ENCODE measurements at regions not wholly inside any gene's neighbourhood (a gene's known extent, or its start where the extent isn't known, plus 50 kb on each side); places are given as distances from the start of the nearest gene placed in this dataset.

- TF ChIP-seq FOXM1 (IDR thresholded peaks at IDR 0.05; ENCODE audit: borderline replicate concordance) = no peak
- CTCF ChIA-PET = no interaction called here
- DNase-seq (ENCODE audit: extremely low spot score) = no peak
- POLR2A ChIA-PET = no interaction called here
These were observed 63.0 kb upstream of the SOX1 start for GRCh38 chr13:112003941-112004340.

GRCh38 chr13:112005925-112006324 lies 61.0 kb upstream of the SOX1 start:
- CTCF ChIA-PET = no interaction called here
- POLR2A ChIA-PET = no interaction called here
- DNase-seq (ENCODE audit: extremely low spot score) = no peak
- TF ChIP-seq TARDBP (IDR thresholded peaks at IDR 0.05) (no peak), FOXK2 (IDR thresholded peaks at IDR 0.05) (no peak), L3MBTL2 (conservative IDR thresholded peaks at IDR 0.05) (no peak), SUZ12 (IDR thresholded peaks at IDR 0.05) (no peak), ELF4 (IDR thresholded peaks at IDR 0.05) (no peak), PKNOX1 (IDR thresholded peaks at IDR 0.05) (no peak), LEF1 (IDR thresholded peaks at IDR 0.05; ENCODE audit: borderline replicate concordance) (no peak), ARNT (IDR thresholded peaks at IDR 0.05) (no peak)

DNA sequence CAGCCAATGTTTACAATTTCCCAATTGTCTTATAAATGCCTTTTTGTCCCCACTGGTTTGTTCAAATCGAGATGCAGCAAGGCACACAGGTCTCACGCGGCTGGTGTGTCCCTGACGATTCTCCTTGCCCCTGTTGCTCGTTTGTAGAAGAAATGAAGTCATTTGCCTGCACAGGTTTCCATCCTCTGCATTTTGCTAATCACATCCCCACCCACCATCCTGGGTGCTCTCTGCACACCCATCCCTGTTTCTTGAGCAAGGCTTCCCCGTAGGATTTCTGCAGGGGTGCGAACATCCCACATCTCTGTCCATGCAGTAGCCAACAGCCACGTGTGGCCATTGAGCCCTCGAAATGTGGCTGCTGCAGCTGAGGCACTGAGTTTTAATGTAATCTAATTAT lies 59.8 kb upstream of the SOX1 start:
- CTCF ChIA-PET = no interaction called here
- TF ChIP-seq BHLHE40 (IDR thresholded peaks at IDR 0.05; ENCODE audit: borderline replicate concordance) = no peak
- TF ChIP-seq L3MBTL2 (conservative IDR thresholded peaks at IDR 0.05) = no peak
- no peak for TF ChIP-seq LEF1 (IDR thresholded peaks at IDR 0.05; ENCODE audit: borderline replicate concordance)
- TF ChIP-seq FOXM1 (IDR thresholded peaks at IDR 0.05; ENCODE audit: borderline replicate concordance) = no peak
- no peak for TF ChIP-seq NFRKB (IDR thresholded peaks at IDR 0.05)
- TF ChIP-seq CTBP1 (IDR thresholded peaks at IDR 0.05; ENCODE audit: borderline replicate concordance) = no peak
- no peak for DNase-seq (ENCODE audit: extremely low spot score)
- POLR2A ChIA-PET = no interaction called here

DNA sequence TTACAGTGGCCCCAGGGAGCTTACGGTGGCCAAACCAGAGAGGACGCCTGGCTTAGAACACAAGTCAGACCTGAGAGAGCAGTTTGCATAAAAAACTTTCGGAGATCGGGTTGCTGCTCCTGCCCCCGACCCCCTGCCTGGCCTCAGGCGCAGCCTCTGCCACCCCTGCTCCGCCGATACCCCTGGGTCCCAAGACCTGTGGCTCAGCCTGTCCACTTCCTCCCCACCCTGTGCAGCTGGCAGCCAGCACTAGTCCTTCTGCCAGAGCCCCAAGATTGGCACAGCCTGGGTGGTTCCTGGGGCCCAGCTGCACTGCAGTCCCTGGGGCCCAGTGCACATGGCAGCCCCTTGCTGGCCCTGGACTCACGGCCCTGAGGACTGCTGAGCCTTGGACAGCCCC lies 56.2 kb upstream of the SOX1 start:
- TF ChIP-seq CTBP1 (IDR thresholded peaks at IDR 0.05; ENCODE audit: borderline replicate concordance) (no peak), FOXM1 (IDR thresholded peaks at IDR 0.05; ENCODE audit: borderline replicate concordance) (no peak), FOXK2 (IDR thresholded peaks at IDR 0.05) (no peak), ZNF384 (IDR thresholded peaks at IDR 0.05) (no peak), SUZ12 (IDR thresholded peaks at IDR 0.05) (no peak), FOXA1 (IDR thresholded peaks at IDR 0.05) (no peak), HDGF (IDR thresholded peaks at IDR 0.05; ENCODE audit: borderline replicate concordance) (no peak), PKNOX1 (IDR thresholded peaks at IDR 0.05) (no peak), ARNT (IDR thresholded peaks at IDR 0.05) (no peak), NFRKB (IDR thresholded peaks at IDR 0.05) (no peak), L3MBTL2 (conservative IDR thresholded peaks at IDR 0.05) (no peak), TARDBP (IDR thresholded peaks at IDR 0.05) (no peak), BHLHE40 (IDR thresholded peaks at IDR 0.05; ENCODE audit: borderline replicate concordance) (no peak), ELF4 (IDR thresholded peaks at IDR 0.05) (no peak), LEF1 (IDR thresholded peaks at IDR 0.05; ENCODE audit: borderline replicate concordance) (no peak), SP1 (IDR thresholded peaks at IDR 0.05) (no peak)
- DNase-seq (ENCODE audit: extremely low spot score) = no peak
- POLR2A ChIA-PET = no interaction called here
- CTCF ChIA-PET = no interaction called here

DNA sequence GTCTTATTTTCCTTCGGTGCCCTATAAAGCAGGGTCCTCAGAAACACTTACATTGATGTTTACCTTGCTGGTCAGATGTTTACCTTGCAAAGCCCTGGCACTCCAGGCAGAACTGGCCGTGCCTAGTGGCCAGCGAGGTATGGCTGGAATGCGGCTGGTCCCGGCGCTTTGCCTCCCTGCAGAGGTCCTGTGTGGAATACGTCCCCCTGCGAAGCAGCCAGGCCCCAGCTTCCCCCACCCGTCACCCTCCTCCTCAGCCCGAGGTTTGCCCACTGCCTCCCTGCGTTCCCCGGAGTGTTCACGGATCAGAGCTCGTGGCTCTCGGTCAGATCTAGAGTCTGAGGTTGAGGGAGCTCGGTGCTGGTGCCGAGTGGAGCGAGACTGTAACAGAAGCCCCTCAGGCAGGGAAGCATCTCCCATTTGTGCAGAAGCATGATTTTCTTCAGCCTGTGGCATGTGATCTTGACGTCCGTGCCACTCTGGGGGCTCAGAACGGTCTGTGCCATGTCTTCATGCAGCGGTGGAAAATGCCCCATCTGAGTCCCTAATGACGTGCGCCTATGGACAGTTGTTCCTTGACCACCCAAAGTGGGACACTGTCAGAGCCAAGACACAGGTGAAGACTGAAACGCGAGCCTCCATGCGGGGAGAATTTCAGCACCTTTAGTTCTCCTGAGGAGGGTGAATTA lies 54.8 kb upstream of the SOX1 start:
- no peak for DNase-seq (ENCODE audit: extremely low spot score)
- ChIA-PET POLR2A (no interaction called here), CTCF (no interaction called here)
- TF ChIP-seq ARNT (IDR thresholded peaks at IDR 0.05) = no peak
- TF ChIP-seq ELF4 (IDR thresholded peaks at IDR 0.05) = no peak
- no peak for TF ChIP-seq CTBP1 (IDR thresholded peaks at IDR 0.05; ENCODE audit: borderline replicate concordance)
- TF ChIP-seq NFRKB (IDR thresholded peaks at IDR 0.05) = no peak

DNA sequence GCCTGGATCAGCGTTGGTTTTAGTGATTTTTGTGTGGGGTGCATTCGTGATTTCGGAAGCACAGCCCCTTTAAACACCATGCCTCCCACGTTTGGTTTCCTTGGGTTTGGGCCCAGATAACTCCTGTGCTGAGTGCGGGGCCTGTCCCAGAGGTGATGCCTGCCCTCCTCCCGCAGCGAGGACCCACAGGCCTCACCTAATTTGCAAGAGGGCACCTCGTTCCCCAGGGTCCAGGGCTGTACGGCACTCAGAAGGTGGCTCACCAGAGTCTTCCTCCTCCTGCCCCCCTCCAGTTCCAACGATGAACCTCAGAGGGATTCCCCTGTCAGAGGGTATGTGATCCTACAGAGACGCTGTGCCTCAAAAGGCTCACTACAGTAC lies 54.3 kb upstream of the SOX1 start:
- POLR2A ChIA-PET = no interaction called here
- no peak for DNase-seq (ENCODE audit: extremely low spot score)
- TF ChIP-seq FOXA1 (IDR thresholded peaks at IDR 0.05) (no peak), ZNF384 (IDR thresholded peaks at IDR 0.05) (no peak), ARNT (IDR thresholded peaks at IDR 0.05) (no peak), L3MBTL2 (conservative IDR thresholded peaks at IDR 0.05) (no peak), SUZ12 (IDR thresholded peaks at IDR 0.05) (no peak), FOXM1 (IDR thresholded peaks at IDR 0.05; ENCODE audit: borderline replicate concordance) (no peak)
- CTCF ChIA-PET = no interaction called here

DNA sequence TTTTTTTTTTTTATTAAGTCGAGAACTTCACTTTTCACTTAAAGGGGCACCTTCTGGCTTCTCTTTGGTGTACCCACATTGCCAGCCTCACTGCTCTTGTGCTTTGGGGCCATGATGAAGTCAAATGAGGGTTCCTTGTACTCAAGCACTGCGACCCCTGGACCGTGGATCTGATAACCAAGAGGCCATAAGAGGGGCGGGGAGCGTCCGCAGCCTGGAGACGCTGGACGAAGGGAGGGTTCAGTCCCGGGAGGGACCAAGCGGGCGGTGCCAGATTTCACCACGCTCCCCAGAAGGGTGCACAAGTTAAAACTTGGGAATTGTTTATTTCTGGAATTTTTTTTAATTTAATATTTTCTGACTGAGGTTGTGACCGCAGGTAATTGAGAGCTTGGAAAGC lies 53.3 kb upstream of the SOX1 start:
- ChIA-PET POLR2A (no interaction called here), CTCF (no interaction called here)
- TF ChIP-seq PKNOX1 (IDR thresholded peaks at IDR 0.05) = no peak
- no peak for TF ChIP-seq NFRKB (IDR thresholded peaks at IDR 0.05)
- TF ChIP-seq SUZ12 (IDR thresholded peaks at IDR 0.05) = no peak
- no peak for TF ChIP-seq FOXK2 (IDR thresholded peaks at IDR 0.05)
- no peak for TF ChIP-seq BHLHE40 (IDR thresholded peaks at IDR 0.05; ENCODE audit: borderline replicate concordance)
- TF ChIP-seq ZNF384 (IDR thresholded peaks at IDR 0.05) = no peak
- TF ChIP-seq LEF1 (IDR thresholded peaks at IDR 0.05; ENCODE audit: borderline replicate concordance) = no peak
- TF ChIP-seq HDGF (IDR thresholded peaks at IDR 0.05; ENCODE audit: borderline replicate concordance) = no peak
- DNase-seq (ENCODE audit: extremely low spot score) = no peak

All from HEK293T (cell line).